Keratinocyte (primary cell): ENCODE measurements at regions not wholly inside any gene's neighbourhood (a gene's known extent, or its start where the extent isn't known, plus 50 kb on each side); places are given as distances from the start of the nearest gene placed in this dataset.

ENCODE experiments used
- CTCF ChIP-seq, 3 experiments: IDR thresholded peaks in 1 of 3; conservative IDR thresholded peaks in 1 of 3; optimal IDR thresholded peaks in 1 of 3; 2 replicates in 2 of 3; 3 replicates in 1 of 3; pipeline versions ENCODE3 to v1.5.1; 2011; ENCODE audit warnings: low read length in 3 of 3, mild to moderate bottlenecking in 3 of 3, moderate library complexity in 2 of 3, control low read depth in 1 of 3, inconsistent platforms in 1 of 3; ENCODE audit not compliant: insufficient read depth in 2 of 3; ENCODE audit errors: extremely low read depth in 1 of 3
- EZH2 ChIP-seq: IDR thresholded peaks from one replicate; pipeline ENCODE4 v1.6.1; 2012; ENCODE audit warnings: inconsistent platforms, mild to moderate bottlenecking, low read length, moderate library complexity

GRCh38 chr2:5231287-5231686, 460.9 kb upstream of the SOX11 start:
- TF ChIP-seq CTCF (optimal IDR thresholded peaks at IDR 0.05 in 1 of 3, IDR thresholded peaks at IDR 0.05 in 1 of 3, conservative IDR thresholded peaks at IDR 0.05 in 1 of 3; ENCODE audit: extremely low read depth in 1 of 3, insufficient read depth in 2 of 3, low read length in 3 of 3): no peak
- TF ChIP-seq EZH2: no peak
